WI38 (cell line): ENCODE measurements at regions not wholly inside any gene's neighbourhood (a gene's known extent, or its start where the extent isn't known, plus 50 kb on each side); places are given as distances from the start of the nearest gene placed in this dataset.

Experiments used
- H3K4me3 ChIP-seq: 2 replicates; pipeline ENCODE4 v1.5.1; 2011; ENCODE audit warnings: low read depth, mild to moderate bottlenecking, control low read depth, low read length
- TF ChIP-seq, protein P1 (sequence below): IDR thresholded peaks from 2 replicates; pipeline ENCODE4 v1.5.1; 2012; ENCODE audit warnings: low read depth, mild to moderate bottlenecking, control low read depth, low read length

DNA sequence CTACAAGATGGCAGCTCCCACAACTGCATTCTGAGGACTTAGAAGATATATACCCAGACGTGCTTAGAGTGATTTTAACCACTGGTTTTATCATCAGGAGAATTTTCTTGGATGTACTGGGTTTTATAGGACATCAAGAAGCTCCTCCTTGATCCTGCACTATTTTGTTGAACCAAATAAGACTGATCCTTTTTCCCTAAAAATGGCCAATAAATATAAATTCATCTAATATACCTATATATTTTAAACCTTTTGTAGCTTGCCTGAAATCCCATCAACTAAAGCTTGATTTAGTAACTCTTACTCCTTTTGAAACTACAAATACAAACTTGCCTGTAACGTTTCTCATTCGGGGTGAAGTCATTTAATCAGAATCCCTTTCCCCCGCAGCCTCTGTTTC is 849.4 kb upstream of the ADAMTS5 start:
- TF ChIP-seq, protein P1, sequence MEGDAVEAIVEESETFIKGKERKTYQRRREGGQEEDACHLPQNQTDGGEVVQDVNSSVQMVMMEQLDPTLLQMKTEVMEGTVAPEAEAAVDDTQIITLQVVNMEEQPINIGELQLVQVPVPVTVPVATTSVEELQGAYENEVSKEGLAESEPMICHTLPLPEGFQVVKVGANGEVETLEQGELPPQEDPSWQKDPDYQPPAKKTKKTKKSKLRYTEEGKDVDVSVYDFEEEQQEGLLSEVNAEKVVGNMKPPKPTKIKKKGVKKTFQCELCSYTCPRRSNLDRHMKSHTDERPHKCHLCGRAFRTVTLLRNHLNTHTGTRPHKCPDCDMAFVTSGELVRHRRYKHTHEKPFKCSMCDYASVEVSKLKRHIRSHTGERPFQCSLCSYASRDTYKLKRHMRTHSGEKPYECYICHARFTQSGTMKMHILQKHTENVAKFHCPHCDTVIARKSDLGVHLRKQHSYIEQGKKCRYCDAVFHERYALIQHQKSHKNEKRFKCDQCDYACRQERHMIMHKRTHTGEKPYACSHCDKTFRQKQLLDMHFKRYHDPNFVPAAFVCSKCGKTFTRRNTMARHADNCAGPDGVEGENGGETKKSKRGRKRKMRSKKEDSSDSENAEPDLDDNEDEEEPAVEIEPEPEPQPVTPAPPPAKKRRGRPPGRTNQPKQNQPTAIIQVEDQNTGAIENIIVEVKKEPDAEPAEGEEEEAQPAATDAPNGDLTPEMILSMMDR, result no peak
- no peak overlapping the region for H3K4me3 ChIP-seq

DNA sequence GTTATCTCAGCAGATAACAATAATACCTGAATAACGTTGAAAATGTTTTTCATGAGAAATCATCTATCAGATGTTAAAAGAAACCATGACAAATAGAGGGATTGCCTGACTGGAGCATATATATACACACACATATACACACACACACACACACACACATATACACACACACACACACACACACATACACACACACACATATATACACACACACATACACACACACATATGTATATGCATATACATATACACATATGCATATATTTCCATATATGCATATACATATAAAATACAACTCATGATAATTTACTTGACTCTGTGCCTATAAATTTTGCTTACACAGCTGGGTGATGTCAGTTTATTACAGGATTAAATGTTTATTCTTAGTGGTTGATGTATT is 847.3 kb upstream of the ADAMTS5 start:
- TF ChIP-seq, protein P1, result no peak
- no peak overlapping the region for H3K4me3 ChIP-seq

DNA sequence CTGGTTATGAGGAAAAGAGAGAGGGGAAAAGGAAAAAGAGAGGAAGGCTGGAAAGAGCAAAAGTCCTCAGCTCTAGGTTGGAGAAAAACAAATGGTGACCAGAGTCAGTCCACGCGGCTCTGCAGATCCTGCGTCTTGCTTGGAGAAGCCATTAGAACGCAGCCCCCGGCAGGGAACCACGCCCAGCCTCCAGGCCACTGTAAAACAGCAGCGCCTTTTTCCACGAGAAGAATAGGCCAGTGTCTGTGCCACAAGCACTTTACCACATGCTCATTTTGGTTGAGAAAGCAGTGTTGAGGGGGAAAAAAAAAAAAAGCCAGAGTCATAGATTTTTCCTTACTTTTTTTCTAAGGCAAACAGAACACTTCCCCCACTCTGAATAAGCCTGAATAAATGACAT is 846.9 kb upstream of the ADAMTS5 start:
- TF ChIP-seq, protein P1, result no peak
- no peak overlapping the region for H3K4me3 ChIP-seq

DNA sequence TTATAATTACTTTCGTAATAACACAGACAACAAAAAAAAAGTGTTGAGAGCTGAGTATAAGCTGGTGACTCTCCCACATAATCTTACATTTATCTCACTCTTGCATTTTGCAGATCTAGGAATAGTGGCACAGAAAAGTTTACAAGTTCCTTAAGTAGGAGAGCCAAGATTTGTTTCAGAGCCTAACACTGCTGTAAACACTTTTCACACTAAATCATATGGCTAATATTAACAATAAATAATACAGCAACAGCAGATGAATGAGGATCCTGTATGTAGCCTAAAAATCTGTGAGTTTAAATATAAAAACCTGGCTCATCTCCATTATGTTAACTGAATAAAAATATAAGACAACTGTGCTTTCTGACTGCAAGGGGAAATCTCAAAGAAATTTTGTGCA is 846.5 kb upstream of the ADAMTS5 start:
- TF ChIP-seq, protein P1, result no peak

DNA sequence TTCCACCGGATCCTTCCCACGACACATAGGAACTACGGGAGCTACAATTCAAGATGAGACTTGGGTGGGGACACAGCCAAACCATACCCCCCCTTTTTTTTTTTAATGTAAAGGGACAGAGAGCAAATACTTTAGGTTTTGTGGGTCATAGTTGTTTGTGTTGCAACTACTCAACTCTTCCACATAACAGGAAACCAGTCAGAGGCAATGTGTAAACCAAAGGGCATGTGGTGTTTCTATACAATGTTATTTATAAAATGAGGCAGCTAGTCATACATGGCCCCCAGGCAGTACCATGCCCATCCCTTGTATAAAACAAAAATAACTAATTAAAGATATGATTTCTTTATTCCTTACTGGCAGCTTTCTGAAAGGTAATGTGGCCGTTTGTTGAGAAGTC is 845.4 kb upstream of the ADAMTS5 start:
- no peak overlapping the region for H3K4me3 ChIP-seq
- TF ChIP-seq, protein P1, result no peak

More for the DNA sequence above, 846.5 kb upstream of the ADAMTS5 start:
- H3K4me3 ChIP-seq, result no peak overlapping the region

DNA sequence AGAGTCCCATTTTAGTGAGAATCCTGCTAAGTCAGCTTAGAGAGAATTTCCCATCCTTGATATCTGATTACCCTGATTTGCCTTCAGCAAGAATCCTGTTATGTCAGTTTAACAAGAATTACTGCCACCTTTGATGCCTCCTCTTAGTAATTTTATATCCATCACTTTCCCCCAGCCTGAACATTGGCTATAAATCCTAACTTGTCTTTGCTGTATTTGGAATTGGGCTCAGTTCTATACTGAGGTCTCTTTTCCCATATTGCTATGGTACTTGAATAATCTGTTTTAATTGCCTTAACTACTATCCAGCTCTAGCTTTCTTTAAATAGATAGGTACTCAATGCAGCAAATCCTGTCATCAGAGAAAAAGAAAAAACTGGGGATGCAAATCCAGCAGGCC is 842.0 kb upstream of the ADAMTS5 start:
- TF ChIP-seq, protein P1, result no peak
- no peak overlapping the region for H3K4me3 ChIP-seq

DNA sequence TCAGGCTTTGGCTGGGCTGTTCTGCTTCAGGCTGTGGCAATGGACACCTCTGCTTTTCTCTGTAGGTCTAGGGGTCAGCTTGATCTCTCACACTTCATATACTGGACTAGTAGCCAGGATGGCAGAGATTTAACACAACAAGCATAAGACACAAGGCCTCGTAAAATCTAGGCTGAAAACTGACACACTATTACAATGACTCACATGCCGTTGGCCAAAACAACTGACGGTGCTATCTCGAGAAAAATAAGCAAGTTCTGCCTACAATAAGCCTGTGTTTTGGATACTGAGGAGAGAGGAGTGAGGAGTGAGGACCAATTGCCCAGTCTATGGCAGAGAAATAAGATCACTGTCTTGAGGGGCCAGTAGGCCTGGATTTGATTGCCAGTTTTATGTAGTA is 840.7 kb upstream of the ADAMTS5 start:
- TF ChIP-seq, protein P1, result no peak
- H3K4me3 ChIP-seq, result no peak overlapping the region
